Left ventricle myocardium inferior (tissue), 1 donor: ENCODE measurements at regions not wholly inside any gene's neighbourhood (a gene's known extent, or its start where the extent isn't known, plus 50 kb on each side); places are given as distances from the start of the nearest gene placed in this dataset.

Experiments
- DNase-seq: peaks from one replicate; pipeline ENCODE4 v3.0.0-alpha.2; 2020
- H3K27ac ChIP-seq: fragments of 200-600 bp; replicated peaks from 2 replicates; pipeline ENCODE4 v1.8.0; 2021
- H3K27me3 ChIP-seq: fragments of 200-600 bp; 2 replicates; pipeline ENCODE4 v1.8.0; 2021; ENCODE audit warnings: low read depth
- H3K36me3 ChIP-seq: fragments of 200-600 bp; 2 replicates; pipeline ENCODE4 v1.8.0; 2021
- H3K4me1 ChIP-seq: fragments of 200-600 bp; 2 replicates; pipeline ENCODE4 v1.8.0; 2021
- H3K4me3 ChIP-seq: fragments of 200-600 bp; 2 replicates; pipeline ENCODE4 v1.8.0; 2021; ENCODE audit warnings: mild to moderate bottlenecking, moderate library complexity
- H3K9me3 ChIP-seq: fragments of 200-600 bp; replicated peaks from 2 replicates; pipeline ENCODE4 v1.8.0; 2021
- intact Hi-C: fragments of 100-400 bp; cut with micrococcal nuclease; formaldehyde crosslinking; loops from one replicate; pipeline ENCODE4 v1.11.0; 2022
- TF ChIP-seq, protein P1 (sequence below): fragments of 200-600 bp; IDR thresholded peaks from 2 replicates; pipeline ENCODE4 v1.8.0; 2021; ENCODE audit warnings: antibody characterized with exemption, mild to moderate bottlenecking, borderline replicate concordance
- donor health status: DM: no; HTN: yes; CAD: no; lungs with severe emphysema.

GRCh38 chr12:88923631-88924030 lies 343.4 kb upstream of the KITLG start:
- no peak overlapping the region for H3K4me3 ChIP-seq
- no peak overlapping the region for H3K27ac ChIP-seq
- peaks cover 6% of the 10 kb centered on the region for H3K9me3 ChIP-seq
- H3K36me3 ChIP-seq, result no peaks in the 10 kb centered on the region
- H3K27me3 ChIP-seq, result no peaks in the 10 kb centered on the region
- H3K4me1 ChIP-seq, result no peaks in the 10 kb centered on the region
- intact Hi-C loops, result no loop called here
- TF ChIP-seq, protein P1, sequence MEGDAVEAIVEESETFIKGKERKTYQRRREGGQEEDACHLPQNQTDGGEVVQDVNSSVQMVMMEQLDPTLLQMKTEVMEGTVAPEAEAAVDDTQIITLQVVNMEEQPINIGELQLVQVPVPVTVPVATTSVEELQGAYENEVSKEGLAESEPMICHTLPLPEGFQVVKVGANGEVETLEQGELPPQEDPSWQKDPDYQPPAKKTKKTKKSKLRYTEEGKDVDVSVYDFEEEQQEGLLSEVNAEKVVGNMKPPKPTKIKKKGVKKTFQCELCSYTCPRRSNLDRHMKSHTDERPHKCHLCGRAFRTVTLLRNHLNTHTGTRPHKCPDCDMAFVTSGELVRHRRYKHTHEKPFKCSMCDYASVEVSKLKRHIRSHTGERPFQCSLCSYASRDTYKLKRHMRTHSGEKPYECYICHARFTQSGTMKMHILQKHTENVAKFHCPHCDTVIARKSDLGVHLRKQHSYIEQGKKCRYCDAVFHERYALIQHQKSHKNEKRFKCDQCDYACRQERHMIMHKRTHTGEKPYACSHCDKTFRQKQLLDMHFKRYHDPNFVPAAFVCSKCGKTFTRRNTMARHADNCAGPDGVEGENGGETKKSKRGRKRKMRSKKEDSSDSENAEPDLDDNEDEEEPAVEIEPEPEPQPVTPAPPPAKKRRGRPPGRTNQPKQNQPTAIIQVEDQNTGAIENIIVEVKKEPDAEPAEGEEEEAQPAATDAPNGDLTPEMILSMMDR, result no peak
- DNase-seq, result no peak

GRCh38 chr12:88922816-88923215 lies 342.5 kb upstream of the KITLG start:
- Histone ChIP-seq H3K27me3 (no peaks in the 10 kb centered on the region), H3K27ac (no peak overlapping the region), H3K4me1 (no peaks in the 10 kb centered on the region), H3K4me3 (no peak overlapping the region), H3K36me3 (no peaks in the 10 kb centered on the region), H3K9me3 (peaks cover 6% of the 10 kb centered on the region)
- DNase-seq, result no peak
- intact Hi-C loops, result no loop called here
- TF ChIP-seq, protein P1, result no peak

- Histone ChIP-seq H3K4me1 (no peaks in the 10 kb centered on the region), H3K4me3 (no peak overlapping the region), H3K9me3 (peaks cover 6% of the 10 kb centered on the region), H3K27ac (no peak overlapping the region), H3K36me3 (no peaks in the 10 kb centered on the region), H3K27me3 (no peaks in the 10 kb centered on the region)
- TF ChIP-seq, protein P1, result no peak
- no peak for DNase-seq
- intact Hi-C loops, result no loop called here
These were observed 341.7 kb upstream of the KITLG start for GRCh38 chr12:88921890-88922532.

- Histone ChIP-seq H3K27me3 (no peaks in the 10 kb centered on the region), H3K4me3 (no peak overlapping the region), H3K36me3 (no peaks in the 10 kb centered on the region), H3K27ac (no peak overlapping the region), H3K4me1 (no peaks in the 10 kb centered on the region), H3K9me3 (peaks cover 6% of the 10 kb centered on the region)
- no peak for DNase-seq
- TF ChIP-seq, protein P1, result no peak
- intact Hi-C loops, result no loop called here
These were observed 341.2 kb upstream of the KITLG start for GRCh38 chr12:88921434-88921833.

DNA sequence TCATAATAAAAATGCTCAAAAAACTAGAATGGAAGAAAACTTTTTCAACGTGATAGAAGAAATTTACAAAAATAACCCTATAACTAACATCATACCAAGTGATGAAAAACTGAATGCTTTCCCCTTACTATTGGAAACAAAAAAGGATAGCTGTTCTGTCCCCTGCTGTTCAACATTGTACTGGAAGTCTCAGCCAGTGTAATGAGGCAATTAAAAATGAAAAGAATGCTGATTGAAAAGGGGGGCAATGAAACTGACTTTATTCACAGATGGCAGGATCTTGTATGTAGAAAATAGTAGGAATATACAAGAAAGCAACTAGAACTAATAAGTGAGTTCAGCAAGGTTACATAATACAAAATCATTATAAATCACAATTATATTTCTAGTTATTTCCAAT lies 337.9 kb upstream of the KITLG start:
- no peak overlapping the region for H3K4me3 ChIP-seq
- DNase-seq, result no peak
- H3K27me3 ChIP-seq, result no peaks in the 10 kb centered on the region
- no peaks in the 10 kb centered on the region for H3K4me1 ChIP-seq
- intact Hi-C loops, result no loop called here
- H3K9me3 ChIP-seq, result peaks cover 25% of the 10 kb centered on the region
- no peak overlapping the region for H3K27ac ChIP-seq
- TF ChIP-seq, protein P1, result no peak
- no peaks in the 10 kb centered on the region for H3K36me3 ChIP-seq
